ENCODE measurements at regions not wholly inside any gene's neighbourhood (a gene's known extent, or its start where the extent isn't known, plus 50 kb on each side); places are given as distances from the start of the nearest gene placed in this dataset.
"Not testable (repeated sequence)": the region's sequence is repeated elsewhere in the genome, so short reads cannot be mapped to it uniquely, and the experiment has no call there.

DNA sequence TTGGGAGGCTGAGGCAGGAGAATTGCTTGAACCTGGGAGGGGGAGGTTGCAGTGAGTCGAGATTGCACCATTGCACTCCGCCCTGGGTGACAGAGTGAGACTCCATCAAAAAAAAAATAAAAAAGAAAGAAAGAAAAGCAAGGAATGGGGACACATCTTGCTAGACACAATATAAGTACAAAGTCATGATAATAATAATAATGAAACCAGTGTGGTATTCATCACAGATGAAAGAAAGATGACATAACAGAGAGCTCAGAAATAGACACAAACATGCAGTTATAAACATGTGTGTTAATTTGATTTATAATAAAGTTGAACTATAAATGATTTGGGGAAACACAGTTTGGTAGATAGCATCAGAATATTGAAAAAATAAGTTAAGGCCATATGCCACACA lies 264.1 kb downstream of the SRGAP2C start:
- POLR2A ChIA-PET, result no interaction called here
- no peak for DNase-seq (ENCODE audit: low read depth)
- Histone ChIP-seq H3K27me3 (ENCODE audit: control insufficient read depth, insufficient read depth, low read length) (no peaks in the 10 kb centered on the region), H3K36me3 (ENCODE audit: control insufficient read depth, insufficient read depth, low read length) (no peaks in the 10 kb centered on the region), H3K4me3 (ENCODE audit: low read depth, low read length) (no peak overlapping the region)
- CTCF ChIA-PET, result no interaction called here
- TF ChIP-seq, protein P1, sequence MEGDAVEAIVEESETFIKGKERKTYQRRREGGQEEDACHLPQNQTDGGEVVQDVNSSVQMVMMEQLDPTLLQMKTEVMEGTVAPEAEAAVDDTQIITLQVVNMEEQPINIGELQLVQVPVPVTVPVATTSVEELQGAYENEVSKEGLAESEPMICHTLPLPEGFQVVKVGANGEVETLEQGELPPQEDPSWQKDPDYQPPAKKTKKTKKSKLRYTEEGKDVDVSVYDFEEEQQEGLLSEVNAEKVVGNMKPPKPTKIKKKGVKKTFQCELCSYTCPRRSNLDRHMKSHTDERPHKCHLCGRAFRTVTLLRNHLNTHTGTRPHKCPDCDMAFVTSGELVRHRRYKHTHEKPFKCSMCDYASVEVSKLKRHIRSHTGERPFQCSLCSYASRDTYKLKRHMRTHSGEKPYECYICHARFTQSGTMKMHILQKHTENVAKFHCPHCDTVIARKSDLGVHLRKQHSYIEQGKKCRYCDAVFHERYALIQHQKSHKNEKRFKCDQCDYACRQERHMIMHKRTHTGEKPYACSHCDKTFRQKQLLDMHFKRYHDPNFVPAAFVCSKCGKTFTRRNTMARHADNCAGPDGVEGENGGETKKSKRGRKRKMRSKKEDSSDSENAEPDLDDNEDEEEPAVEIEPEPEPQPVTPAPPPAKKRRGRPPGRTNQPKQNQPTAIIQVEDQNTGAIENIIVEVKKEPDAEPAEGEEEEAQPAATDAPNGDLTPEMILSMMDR (IDR thresholded peaks at IDR 0.05; ENCODE audit: insufficient read depth, low read depth, low read length), result no peak

DNA sequence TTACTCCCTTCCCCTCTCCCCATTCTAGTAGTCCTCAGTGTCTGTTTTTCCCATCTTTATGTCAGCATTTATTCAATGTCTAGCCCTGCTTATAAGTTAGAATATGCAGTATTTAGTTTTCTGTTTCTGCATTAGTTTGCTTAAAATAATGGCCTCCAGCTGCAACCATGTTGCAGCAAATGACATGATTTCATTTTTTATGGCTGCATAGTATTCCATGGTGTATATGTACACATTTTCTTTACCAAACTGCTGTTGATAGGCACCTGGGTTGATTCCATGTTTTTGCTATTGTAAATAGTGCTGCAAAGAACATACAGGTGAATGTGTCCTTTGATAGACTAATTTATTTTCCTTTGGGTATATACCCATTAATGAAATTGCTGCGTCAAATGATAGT lies 267.7 kb downstream of the SRGAP2C start:
- no peaks in the 10 kb centered on the region for H3K27me3 ChIP-seq (ENCODE audit: control insufficient read depth, insufficient read depth, low read length)
- TF ChIP-seq, protein P1 (IDR thresholded peaks at IDR 0.05; ENCODE audit: insufficient read depth, low read depth, low read length), result no peak
- no peaks in the 10 kb centered on the region for H3K36me3 ChIP-seq (ENCODE audit: control insufficient read depth, insufficient read depth, low read length)
- CTCF ChIA-PET, result no interaction called here
- no peak for DNase-seq (ENCODE audit: low read depth)
- POLR2A ChIA-PET, result no interaction called here
- H3K4me3 ChIP-seq (ENCODE audit: low read depth, low read length), result no peak overlapping the region

DNA sequence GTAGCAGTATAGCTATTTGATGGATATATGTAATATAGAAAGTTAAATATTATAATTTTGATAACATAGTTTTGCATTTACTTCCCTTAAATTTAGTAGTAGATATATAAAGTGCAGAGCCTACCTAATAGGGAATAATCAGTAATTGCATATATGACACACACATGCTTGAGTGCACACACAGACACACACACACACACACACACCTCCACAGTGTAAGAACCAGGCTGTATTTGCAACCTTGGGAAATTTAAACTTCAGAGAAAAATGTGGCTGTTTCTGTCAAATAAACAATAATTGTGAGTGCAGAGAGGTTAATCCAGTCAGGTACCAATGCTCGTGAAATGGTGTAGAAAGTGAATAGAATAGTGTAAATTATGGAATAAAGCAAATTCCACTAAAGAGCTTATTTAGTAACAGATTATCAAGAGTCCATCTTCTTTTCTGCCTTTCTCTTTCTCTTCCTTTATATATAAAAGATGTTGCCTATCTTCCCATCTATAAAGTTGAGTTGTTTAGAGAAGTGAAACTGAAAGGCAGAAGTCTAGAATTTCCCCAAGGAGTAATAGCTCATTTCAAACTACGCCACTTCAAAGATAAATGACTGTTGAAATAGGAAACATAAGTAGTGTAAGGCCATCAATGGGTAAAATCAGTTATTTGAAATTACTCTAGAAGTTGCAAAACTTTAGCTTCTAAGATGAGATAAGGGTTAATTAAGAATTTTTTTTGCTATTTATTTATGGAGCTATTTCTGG lies 273.7 kb downstream of the SRGAP2C start:
- TF ChIP-seq, protein P1 (IDR thresholded peaks at IDR 0.05; ENCODE audit: insufficient read depth, low read depth, low read length), result no peak
- Histone ChIP-seq H3K4me3 (ENCODE audit: low read depth, low read length) (no peak overlapping the region), H3K36me3 (ENCODE audit: control insufficient read depth, insufficient read depth, low read length) (no peaks in the 10 kb centered on the region), H3K27me3 (ENCODE audit: control insufficient read depth, insufficient read depth, low read length) (peaks cover 2% of the 10 kb centered on the region; the same call in 1 of the 2 replicates)
- no peak for DNase-seq (ENCODE audit: low read depth)
- POLR2A ChIA-PET, result no interaction called here
- CTCF ChIA-PET, result interaction anchor here (1.7 kb wide), 1 partner anchor 12 kb away, joined by 4 read pairs; no protein-coding TSS in a partner anchor

DNA sequence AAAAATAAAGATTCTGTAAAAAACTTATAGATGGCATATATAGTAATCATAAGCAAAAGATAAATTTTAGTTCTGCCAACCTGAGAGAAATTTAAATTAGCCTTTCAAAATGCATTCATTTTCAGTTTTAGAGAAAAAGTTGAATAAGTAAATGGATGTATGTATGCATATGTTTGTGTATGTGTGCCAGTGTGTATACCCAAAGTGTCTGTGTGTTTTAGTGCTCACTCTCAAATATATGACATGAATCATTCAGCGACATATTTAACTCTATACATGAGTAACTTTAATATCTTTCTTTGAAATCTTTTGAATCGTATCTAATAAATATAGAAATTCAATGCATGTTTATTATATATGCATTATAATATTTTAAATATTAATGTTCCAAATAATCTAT lies 274.5 kb downstream of the SRGAP2C start:
- no peak overlapping the region for H3K4me3 ChIP-seq (ENCODE audit: low read depth, low read length)
- POLR2A ChIA-PET, result no interaction called here
- no peak for DNase-seq (ENCODE audit: low read depth)
- TF ChIP-seq, protein P1 (IDR thresholded peaks at IDR 0.05; ENCODE audit: insufficient read depth, low read depth, low read length), result no peak
- H3K36me3 ChIP-seq (ENCODE audit: control insufficient read depth, insufficient read depth, low read length), result no peaks in the 10 kb centered on the region
- CTCF ChIA-PET, result no interaction called here
- peaks cover 2% of the 10 kb centered on the region; the same call in 1 of the 2 replicates for H3K27me3 ChIP-seq (ENCODE audit: control insufficient read depth, insufficient read depth, low read length)

DNA sequence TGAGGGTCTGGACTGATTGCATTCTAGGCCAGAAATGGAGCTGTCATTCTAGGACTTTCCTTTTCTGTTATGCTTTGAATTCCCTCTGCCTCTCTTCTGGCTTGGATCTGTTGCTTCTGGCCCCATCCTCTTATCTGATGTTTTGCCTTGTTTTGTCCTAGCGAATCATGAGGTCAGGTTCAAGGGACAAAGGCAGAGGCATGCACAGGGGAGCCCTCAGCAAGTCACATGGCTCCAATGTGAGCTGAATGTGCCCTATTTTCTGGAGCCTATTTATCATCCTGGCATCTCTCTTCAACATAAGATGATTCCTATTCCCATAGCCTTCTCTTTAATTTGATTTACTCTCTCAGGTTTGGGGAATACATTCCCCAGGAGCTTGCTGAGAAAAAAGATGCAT lies 284.6 kb downstream of the SRGAP2C start:
- H3K27me3 ChIP-seq (ENCODE audit: control insufficient read depth, insufficient read depth, low read length); H3K36me3 ChIP-seq (ENCODE audit: control insufficient read depth, insufficient read depth, low read length); CTCF ChIA-PET; H3K4me3 ChIP-seq (ENCODE audit: low read depth, low read length); POLR2A ChIA-PET; DNase-seq (ENCODE audit: low read depth): not testable (repeated sequence)

DNA sequence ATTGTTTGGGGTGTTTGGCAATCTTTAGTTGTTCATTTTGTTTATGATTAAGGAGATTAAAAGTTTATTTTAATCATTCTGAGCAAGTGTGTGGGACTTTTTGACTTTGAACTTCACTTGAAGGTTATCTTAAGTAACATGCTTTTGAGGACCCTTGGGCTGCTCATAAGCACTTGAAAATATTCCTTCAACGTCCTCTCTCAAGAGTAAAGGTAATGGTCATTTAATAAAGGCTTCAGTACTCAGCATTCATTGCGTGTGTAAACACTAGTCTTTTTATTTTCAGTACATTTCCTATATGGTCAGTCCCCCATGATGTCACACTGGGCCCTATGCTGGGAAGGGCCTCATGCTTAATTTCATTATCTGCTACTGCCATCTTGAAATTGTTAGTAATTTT lies 285.6 kb downstream of the SRGAP2C start:
- POLR2A ChIA-PET; H3K4me3 ChIP-seq (ENCODE audit: low read depth, low read length); DNase-seq (ENCODE audit: low read depth); H3K27me3 ChIP-seq (ENCODE audit: control insufficient read depth, insufficient read depth, low read length); H3K36me3 ChIP-seq (ENCODE audit: control insufficient read depth, insufficient read depth, low read length): not testable (repeated sequence)
- CTCF ChIA-PET, result interaction anchor here (0.6 kb wide), 1 partner anchor 1809 kb away, joined by 3 read pairs; no protein-coding TSS in a partner anchor
